ENCODE measurements at regions not wholly inside any gene's neighbourhood (a gene's known extent, or its start where the extent isn't known, plus 50 kb on each side); places are given as distances from the start of the nearest gene placed in this dataset.

DNA sequence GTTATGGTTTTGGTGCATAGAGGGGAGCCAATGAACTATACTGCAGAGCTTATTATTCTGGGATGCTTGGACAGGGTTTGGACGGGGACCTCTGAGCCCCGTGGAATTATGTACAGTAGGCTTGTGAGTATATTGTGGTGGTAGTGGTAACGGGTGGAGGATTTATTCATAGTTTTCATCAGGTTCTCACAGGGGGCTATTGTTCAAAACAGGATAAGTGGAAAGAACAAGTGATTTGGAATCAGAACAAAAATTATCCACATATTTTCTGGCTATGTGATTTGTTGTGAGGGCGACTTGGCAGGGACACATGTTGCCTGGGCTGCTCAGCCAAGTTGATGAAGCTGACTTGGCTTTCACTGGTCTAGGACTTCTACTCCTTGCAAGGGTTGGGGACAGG lies 64.6 kb upstream of the ELOVL5 start:
- DNase-seq, result no peak

DNA sequence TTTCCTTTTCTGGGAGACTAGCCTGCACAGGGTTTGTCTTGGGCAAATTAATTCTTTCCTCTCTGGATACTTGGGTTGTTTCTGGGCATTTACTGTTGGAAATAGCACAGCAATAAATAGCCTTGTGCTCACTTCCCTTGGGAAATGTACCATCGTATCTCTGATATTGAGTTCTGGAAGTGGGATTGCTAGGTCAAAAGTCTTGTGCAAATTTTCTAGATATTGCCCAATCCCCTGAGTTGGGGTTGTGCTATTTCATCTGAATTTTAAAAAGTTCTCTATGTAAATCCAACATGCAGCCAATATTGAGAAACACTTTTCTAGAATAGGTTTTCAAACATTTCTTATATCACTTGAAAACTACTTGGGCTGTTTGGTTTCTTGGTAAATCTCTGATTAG lies 64.0 kb upstream of the ELOVL5 start:
- DNase-seq, result no peak

DNA sequence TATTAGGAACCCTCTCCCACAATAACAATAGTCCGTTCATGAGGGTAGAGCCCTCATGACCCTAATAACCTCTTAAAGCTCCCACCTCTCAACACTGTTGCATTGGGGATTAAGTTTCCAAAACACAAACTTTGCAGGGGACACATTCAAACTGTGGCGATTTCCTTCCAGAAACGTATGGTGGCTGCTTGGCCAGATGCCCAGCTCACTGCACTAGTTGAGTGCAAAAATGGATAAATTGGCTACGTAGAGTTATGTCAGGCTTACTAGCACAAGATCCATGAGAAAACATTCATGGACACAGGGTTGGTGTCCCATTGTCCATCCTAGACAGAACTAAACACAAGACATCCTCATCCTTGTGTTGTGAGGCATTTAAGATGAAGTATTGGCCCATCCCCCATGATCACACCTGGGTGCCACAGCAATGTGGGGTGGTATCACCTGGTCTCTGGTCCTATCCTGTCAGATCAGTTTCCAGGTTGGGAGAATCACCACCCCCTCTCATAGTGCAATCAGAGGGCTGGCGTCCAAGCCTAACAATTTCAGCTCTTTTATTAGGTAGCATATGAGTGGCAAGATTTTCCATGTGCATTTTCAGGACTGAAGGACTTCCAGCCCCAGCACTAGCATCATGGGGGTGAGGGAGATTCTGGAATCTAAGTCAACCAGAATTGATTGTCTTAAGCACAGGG lies 63.4 kb upstream of the ELOVL5 start:
- no peak for DNase-seq

DNA sequence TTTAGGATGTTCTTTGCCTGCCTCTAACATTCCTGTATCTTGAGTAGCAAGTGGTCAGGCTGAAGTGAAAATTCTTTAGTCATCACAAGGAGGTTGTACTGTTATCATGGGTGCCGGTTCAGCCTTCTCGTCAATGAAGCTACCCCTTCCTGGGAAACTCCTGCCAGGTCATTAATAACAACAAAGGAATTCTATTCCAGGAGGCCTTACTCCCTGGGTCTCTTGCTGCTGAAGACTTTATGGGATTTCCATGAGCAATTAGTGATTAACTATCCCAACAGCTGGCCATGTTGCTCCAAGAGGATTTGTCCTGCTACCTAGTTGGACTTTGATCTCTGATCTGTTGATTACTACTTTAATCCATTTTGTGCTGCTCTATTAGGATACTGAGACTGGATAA lies 62.7 kb upstream of the ELOVL5 start:
- DNase-seq, result no peak

DNA sequence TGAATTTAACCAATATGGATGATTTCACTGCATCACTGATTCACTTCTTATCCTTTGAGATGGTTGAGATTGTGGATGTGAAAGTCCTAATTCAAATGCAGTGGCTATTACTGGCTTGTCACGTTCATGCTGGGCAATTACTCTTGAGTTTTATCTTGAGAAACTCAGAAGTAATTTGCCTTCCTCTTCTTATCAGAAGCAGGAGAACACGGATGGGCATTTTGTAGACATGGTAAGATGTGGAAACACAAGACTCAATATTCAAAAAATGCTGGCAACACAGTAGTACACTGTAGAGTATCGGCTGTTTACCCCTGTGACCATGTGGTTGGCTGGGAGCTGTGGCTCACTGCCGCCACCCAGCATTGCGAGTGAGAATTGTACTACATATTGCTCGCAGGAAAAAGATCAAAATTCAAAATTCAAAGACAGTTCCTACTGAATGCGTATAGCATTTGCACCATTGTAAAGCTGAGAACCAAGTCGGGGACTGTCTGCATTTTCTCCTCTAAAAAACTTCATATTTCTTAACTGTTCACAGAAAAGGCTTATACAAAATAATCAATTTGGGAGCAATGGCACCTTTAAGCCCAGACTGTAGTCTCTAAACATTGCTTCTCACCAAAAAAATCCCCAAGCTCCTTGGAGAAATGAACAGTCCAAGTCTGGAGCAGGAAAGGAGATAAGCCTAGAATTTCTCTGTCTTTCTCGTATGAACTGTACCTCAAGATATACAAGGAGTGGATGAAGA lies 61.9 kb upstream of the ELOVL5 start:
- peak; percentile 7 for DNase-seq

DNA sequence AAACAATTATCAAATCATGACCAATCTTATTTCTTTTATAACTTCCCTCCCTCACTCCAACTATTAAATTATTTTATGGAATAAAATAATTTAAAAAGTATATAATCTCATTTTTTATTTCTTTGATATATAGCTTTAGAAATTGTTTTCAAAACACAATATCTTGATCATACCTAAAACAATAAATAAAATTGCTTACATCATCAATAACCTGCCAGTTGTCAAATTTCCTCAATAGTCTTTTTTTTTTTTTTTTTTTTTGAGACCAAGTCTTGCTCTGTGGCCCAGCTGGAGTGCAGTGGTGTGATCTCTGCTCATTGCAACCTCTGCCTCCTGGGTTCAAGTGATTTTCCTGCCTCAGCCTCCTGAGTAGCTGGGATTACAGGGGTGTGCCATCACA lies 60.1 kb upstream of the ELOVL5 start:
- DNase-seq, result no peak

DNA sequence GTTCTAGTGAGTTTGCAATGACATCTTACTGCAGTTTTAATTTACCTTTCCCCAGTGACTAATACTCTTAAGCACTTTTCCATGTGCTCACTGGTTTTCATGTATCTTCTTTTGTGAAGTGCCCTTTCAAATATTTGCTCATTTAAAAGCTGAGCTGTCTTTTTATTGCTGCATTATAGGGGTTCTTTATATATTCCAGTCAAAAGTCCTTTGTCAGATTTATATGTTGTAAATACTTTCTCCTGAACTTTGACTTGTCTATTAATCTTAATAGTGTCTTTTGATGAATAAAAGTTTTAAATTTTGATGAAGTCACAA lies 50.2 kb upstream of the ELOVL5 start:
- no peak for DNase-seq

DNA sequence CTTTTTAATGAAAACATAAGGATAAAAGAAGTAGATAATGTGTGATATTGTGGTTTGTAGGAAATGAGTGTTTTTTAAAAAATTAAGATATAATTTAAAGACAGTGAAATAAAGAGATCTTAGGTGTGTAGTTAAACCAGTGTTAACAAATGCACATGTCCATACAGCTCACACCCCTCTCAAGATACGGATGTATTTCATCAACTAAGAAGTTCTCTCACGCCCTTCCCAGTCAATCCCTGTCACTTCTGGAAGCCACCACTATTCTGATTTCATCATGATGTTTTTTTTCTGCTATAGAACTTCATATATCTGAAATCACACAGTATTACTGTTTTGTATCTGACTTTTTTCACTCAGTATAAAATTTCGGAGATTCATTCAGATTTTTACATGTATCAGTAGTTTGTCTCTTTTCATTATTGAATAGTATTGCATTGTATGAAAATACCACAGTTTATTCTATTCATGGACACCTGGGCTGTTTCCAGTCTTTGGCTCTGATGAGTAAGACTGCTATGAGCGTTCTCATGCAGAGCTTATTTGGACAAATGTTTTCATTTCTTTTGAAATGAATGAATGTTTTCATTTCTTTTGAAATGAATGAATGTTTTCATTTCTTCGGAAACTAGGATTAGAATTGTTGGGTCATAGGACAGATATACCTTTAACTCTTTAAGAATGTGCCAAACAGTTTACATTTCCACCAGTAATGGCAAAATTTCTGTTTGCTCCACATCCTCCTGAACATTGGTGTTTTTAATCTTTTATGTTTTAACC lies 49.7 kb upstream of the ELOVL5 start:
- no peak for DNase-seq
